Endometrial microvascular endothelial cells (primary cell): ENCODE measurements at regions not wholly inside any gene's neighbourhood (a gene's known extent, or its start where the extent isn't known, plus 50 kb on each side); places are given as distances from the start of the nearest gene placed in this dataset.
"Not testable (repeated sequence)": the region's sequence is repeated elsewhere in the genome, so short reads cannot be mapped to it uniquely, and the experiment has no call there.

Experiments used
- in situ Hi-C: cut with HindIII; loops from 2 replicates; pipeline ENCODE4 v1.10.0; 2017; ENCODE audit warnings: low sequenced_read_pairs, low pct_unique_long_range_greater_than_20kb; ENCODE audit errors: inconsistent ontology term

- in situ Hi-C loops = no loop called here
Observed at GRCh38 chr13:80101040-80101439, 239.9 kb downstream of the SPRY2 start.

GRCh38 chr13:80100636-80101035, 240.3 kb downstream of the SPRY2 start:
- in situ Hi-C loops = no loop called here

- in situ Hi-C loops = no loop called here
Observed at GRCh38 chr13:80097561-80097960, 243.4 kb downstream of the SPRY2 start.

- in situ Hi-C loops = no loop called here
Observed at GRCh38 chr13:80096383-80096782, 244.5 kb downstream of the SPRY2 start.

DNA sequence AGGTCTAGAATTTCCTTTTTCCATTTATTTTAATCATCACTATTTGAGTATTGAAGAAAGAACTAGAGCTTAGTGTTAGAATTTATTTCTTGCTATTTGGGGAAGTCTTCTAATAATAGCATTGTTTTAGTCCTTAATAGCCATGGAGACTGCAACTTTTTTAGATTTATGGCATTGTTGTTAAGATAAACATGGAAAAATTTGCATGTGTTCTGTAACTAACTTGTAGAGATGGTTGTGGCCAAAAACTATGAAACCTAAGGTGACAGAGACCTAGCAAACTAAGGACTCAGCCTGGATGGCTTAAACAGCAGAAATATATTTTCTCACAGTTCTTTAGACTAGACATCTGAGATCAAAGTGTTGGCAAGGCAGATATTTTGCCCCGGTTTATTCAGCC, 246.4 kb downstream of the SPRY2 start:
- in situ Hi-C loops = no loop called here

DNA sequence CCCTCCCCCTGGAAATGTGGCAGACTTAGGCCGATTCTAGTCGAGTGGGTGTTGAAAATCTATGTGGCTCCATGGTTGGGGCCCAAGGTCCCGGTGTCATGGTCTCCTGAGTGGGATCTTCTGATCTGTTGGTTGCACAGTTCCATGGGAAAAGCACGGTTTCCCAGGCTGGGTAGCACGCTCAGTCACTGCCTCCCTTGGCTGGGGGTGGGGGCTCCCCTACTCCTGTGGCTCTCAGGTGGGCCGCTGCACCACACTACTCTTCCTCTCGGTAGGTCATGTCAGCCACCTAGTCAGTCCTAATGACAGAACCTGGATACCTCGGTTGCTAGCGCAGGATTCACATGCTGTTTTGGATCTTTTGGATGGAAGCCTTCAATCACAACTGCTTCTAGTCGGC, 247.0 kb downstream of the SPRY2 start:
- in situ Hi-C loops = no loop called here

DNA sequence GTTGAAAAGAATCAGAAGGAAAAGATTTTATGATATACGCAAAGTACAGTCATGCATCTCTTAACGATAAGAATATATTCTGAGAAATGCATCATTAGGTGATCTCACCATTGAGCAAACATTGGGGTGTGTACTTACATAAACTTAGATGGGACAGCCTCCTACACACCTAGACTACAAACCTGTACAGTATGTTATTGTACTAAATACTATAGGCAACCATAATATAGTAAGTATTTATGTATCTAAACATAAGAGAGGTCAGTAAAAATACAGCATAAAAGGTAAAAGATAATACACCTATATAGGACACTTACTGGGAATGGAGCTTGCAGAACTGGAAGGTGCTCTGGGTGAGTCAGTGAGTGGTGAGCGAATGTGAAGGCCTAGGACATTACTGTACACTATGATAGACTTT, 254.6 kb downstream of the SPRY2 start:
- in situ Hi-C loops = no loop called here

DNA sequence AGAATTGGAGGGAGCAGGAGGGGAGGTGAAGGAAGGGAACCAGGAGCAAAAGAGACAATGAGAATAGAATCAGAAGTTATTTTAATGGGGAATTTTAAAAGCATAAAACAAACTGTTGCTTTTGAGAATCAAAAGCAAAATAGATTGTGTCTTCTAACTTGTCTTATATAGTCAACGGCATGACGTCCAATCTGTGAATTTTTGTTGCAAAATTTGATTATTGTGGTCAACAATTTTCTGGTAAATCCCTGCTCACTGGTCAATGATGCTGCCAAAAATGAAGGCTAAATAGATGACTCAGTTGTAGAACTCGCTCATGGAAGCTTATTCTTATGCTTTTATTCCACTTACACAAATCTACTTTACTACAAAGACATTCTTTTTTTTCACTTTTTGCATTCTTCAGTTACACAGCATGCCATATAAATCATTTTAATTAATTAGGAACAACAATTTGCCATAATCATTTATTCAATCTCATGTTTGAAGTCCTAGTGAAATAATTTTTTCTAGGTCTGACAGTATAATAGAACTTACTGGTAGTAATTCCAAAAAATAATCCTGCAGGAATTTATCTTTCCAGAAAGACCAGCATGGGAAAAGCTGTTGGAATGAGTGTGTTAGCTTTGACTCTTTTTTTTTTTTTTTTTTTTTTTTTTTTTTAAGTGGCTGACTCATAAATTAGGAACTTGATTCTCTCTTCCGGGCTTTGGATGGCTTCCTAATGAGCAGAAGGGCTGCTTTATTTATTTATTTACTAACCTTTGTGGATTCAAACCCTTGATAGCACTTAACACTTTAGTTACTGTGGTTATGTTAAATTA, 256.9 kb downstream of the SPRY2 start:
- in situ Hi-C loops = no loop called here

DNA sequence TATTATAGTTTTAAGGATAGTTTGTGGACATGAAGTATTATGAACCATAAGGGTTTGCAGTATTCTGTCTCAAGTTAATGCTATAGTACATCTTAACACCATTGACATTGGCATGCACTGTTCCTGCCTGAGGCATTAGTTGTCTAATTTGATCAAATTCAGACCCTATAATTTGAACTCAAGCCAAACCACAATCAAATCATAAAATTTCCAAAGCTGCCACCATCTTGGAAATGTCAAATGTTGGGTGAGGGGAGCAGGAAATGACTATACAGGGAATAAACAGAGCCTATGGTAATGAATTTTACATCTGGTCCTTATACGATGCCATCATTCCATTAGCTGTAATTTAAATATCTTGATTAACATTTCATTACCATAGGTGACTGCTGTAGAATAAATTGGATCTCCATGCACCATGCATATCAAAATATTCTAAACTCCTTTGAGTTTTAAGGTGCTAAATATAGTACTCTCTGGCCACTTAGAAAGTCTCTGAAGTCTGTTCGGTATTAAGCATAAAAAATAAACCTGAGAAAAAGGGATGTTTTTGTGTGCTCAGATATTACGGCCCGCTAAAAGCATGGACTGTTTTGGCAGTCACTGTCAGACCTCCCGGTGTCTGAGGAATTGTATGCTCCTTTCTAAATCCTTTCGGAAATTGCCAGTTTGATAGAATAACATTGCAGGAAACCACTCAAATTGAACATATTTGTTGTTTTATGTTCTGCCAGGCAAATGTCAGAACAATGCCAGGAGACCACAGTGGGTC, 257.7 kb downstream of the SPRY2 start:
- in situ Hi-C loops = no loop called here

- in situ Hi-C loops = no loop called here
Observed at GRCh38 chr13:80082396-80083080, 258.4 kb downstream of the SPRY2 start.

GRCh38 chr13:80074811-80075210, 266.1 kb downstream of the SPRY2 start:
- in situ Hi-C loops = no loop called here

- in situ Hi-C loops = no loop called here
Observed at GRCh38 chr13:80074143-80074752, 266.7 kb downstream of the SPRY2 start.

DNA sequence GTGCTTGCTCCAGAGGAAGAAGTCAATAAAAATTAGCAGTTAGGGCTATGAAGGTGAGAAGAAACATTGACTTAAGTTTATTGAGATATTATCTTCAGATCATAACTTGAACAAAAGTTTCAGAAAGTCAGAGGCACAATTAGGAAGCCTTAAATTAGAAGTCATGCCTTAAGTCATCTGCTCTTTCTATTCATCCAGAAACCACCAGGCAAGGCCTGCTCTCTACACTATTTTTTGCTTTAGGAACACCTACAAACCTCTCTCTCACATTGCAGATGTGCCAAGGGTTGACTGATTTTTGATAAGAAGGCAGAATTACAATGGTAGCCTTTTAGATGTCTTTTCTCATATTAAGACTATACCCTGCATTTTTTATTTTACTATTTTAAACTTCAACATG, 268.7 kb downstream of the SPRY2 start:
- in situ Hi-C loops = no loop called here

GRCh38 chr13:80070024-80070703, 270.8 kb downstream of the SPRY2 start:
- in situ Hi-C loops = no loop called here

GRCh38 chr13:80069374-80069773, 271.6 kb downstream of the SPRY2 start:
- in situ Hi-C loops = no loop called here

GRCh38 chr13:80065996-80066395, 274.9 kb downstream of the SPRY2 start:
- in situ Hi-C loops = no loop called here

DNA sequence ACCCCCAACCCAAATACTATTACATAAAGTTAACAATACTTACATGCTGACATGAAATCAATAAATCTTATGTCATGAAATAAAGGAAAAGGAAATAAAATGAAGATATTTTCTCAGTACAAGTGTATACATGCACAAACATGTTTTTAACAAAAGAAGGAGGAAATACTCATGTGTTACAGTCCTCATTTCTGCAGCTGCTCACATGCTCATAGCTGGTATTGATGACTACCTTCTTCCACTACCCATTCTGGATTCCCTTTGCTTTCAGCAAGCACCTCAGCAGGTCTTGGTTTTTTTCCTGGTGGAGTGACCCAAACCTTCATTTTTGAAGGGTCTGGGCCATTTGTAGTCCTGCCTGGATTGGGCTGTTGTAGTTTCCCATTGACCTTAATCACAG, 278.5 kb downstream of the SPRY2 start:
- in situ Hi-C loops = not testable (repeated sequence)

GRCh38 chr13:80059789-80060188, 281.1 kb downstream of the SPRY2 start:
- in situ Hi-C loops = no loop called here

DNA sequence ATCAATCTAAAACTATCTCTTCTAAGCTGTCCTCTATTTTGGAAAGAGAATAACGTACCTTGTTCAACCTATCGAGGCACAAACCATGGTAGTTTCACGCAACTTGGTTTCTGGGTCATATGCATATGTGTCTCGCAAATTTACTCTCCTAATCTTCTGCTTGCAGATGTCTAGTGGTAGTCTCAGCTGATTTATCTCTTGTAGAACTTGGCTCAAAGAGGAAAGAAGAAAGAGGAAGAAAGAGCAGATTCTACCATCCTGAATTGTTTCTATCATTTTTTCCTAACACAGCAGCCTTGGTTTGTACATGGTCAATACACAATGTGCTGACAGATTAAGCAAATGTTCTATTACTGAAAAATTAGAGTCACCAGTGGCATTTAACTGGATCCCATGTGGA, 282.3 kb downstream of the SPRY2 start:
- in situ Hi-C loops = no loop called here
